ENCODE measurements at regions not wholly inside any gene's neighbourhood (a gene's known extent, or its start where the extent isn't known, plus 50 kb on each side); places are given as distances from the start of the nearest gene placed in this dataset.

DNA sequence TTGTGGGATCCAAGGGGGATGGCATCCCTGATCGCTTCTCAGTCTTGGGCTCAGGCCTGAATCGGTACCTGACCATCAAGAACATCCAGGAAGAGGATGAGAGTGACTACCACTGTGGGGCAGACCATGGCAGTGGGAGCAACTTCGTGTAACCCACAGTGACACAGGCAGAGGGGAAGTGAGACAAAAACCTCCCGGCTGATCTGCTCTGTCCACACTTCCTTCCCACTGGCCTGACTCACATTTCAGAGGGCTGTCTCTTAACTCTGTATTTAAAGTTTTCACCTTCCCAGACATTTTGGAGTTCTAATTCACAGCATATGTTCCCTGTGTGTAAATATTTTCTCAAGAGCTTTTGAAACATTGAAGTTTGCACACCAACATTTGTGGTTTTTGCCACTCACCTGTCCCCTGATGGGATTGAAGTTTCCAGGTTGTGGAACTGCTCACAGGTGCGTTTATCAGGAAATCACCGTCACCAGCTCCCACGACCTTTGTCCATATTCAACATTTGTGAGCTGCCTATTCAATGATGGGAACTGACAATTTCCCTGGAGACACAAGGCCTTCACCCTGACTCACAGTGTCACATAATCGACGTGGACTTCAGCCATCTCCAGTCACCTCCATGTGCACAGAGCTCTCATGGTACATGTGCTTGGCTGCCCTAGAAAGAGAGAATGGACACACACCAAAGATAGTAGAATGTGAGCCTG lies 99.2 kb downstream of the VPREB1 start:
- Histone ChIP-seq H2BK5ac (ENCODE audit: low read depth, low read length, poor library complexity, severe bottlenecking) (no peak overlapping the region), H3K4me1 (ENCODE audit: control insufficient read depth, insufficient read depth, low read length) (no peaks in the 10 kb centered on the region), H3K56ac (ENCODE audit: extremely low read depth, insufficient read depth, low read length) (no peak overlapping the region), H3K27me3 (ENCODE audit: control insufficient read depth, insufficient read depth, low read length) (peaks cover 24% of the 10 kb centered on the region), H3K36me3 (ENCODE audit: control insufficient read depth, insufficient read depth, low read length) (no peaks in the 10 kb centered on the region), H2AK5ac (ENCODE audit: low read depth, low read length) (no peak overlapping the region), H3K4me2 (ENCODE audit: low read depth, low read length) (no peak overlapping the region), H4K5ac (ENCODE audit: low read depth, low read length) (no peak overlapping the region), H3K23ac (ENCODE audit: low read depth, low read length) (no peak overlapping the region), H4K91ac (ENCODE audit: insufficient read depth, low read depth, low read length) (no peak overlapping the region), H2AK9ac (replicated peaks; ENCODE audit: low read depth, low read length, poor library complexity) (no peak overlapping the region), H3K14ac (replicated peaks; ENCODE audit: low read depth, low read length) (no peak overlapping the region), H3K9ac (ENCODE audit: low read depth, low read length) (no peak overlapping the region), H2BK15ac (ENCODE audit: low read depth, low read length) (no peak overlapping the region), H3K9me3 (ENCODE audit: control insufficient read depth, insufficient read depth, low read length) (no peaks in the 10 kb centered on the region), H4K8ac (ENCODE audit: low read depth in 2 of 2, low read length in 2 of 2) (no peak overlapping the region), H3K18ac (ENCODE audit: low read depth, low read length) (no peak overlapping the region), H2BK20ac (ENCODE audit: low read depth, low read length) (no peak overlapping the region), H3K9me1 (ENCODE audit: insufficient read depth, low read length) (no peaks in the 10 kb centered on the region), H2BK120ac (ENCODE audit: low read depth, low read length) (no peak overlapping the region), H3K27ac (ENCODE audit: insufficient read depth, low read length) (no peak overlapping the region), H3K79me1 (ENCODE audit: low read depth in 1 of 2, low read length in 2 of 2) (no peaks in the 10 kb centered on the region), H2AFZ (replicated peaks; ENCODE audit: low read length, poor library complexity) (no peak overlapping the region), H3K4ac (ENCODE audit: low read depth, low read length) (no peak overlapping the region), H4K20me1 (ENCODE audit: insufficient read depth, low read length) (no peaks in the 10 kb centered on the region), H3K4me3 (ENCODE audit: insufficient read depth, low read depth, low read length) (no peak overlapping the region)
- DNase-seq (no peak), ATAC-seq (ENCODE audit: low read depth) (no peak)
- no CpG with 5 or more reads among the region's 9 CpGs for WGBS, 2 experiments (ENCODE audit: extremely low coverage in 2 of 2, insufficient read length in 1 of 2)
- no TSS peak for BruUV-seq (replicated peaks)
- TF ChIP-seq MAFK (IDR thresholded peaks at IDR 0.05; ENCODE audit: low read depth, low read length) = no peak
- TF ChIP-seq MXI1 (IDR thresholded peaks at IDR 0.05; ENCODE audit: borderline replicate concordance, low read depth, low read length) = no peak
- TF ChIP-seq, protein P1, sequence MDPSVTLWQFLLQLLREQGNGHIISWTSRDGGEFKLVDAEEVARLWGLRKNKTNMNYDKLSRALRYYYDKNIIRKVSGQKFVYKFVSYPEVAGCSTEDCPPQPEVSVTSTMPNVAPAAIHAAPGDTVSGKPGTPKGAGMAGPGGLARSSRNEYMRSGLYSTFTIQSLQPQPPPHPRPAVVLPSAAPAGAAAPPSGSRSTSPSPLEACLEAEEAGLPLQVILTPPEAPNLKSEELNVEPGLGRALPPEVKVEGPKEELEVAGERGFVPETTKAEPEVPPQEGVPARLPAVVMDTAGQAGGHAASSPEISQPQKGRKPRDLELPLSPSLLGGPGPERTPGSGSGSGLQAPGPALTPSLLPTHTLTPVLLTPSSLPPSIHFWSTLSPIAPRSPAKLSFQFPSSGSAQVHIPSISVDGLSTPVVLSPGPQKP (IDR thresholded peaks at IDR 0.05; ENCODE audit: borderline replicate concordance, low read depth, low read length) = no peak
- TF ChIP-seq CEBPB (IDR thresholded peaks at IDR 0.05; ENCODE audit: low read depth, low read length) = no peak
- no peak for TF ChIP-seq BHLHE40 (IDR thresholded peaks at IDR 0.05; ENCODE audit: low read depth, low read length)
- no peak for TF ChIP-seq MAZ (IDR thresholded peaks at IDR 0.05; ENCODE audit: borderline replicate concordance, low read depth, low read length)
- no peak for TF ChIP-seq RAD21 (IDR thresholded peaks at IDR 0.05; ENCODE audit: low read length)
- TF ChIP-seq RFX5 (IDR thresholded peaks at IDR 0.05; ENCODE audit: low read depth, low read length) = no peak
- TF ChIP-seq, protein P2, sequence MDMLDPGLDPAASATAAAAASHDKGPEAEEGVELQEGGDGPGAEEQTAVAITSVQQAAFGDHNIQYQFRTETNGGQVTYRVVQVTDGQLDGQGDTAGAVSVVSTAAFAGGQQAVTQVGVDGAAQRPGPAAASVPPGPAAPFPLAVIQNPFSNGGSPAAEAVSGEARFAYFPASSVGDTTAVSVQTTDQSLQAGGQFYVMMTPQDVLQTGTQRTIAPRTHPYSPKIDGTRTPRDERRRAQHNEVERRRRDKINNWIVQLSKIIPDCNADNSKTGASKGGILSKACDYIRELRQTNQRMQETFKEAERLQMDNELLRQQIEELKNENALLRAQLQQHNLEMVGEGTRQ (IDR thresholded peaks at IDR 0.05; ENCODE audit: low read depth, low read length) = no peak
- TF ChIP-seq NFE2L2 (IDR thresholded peaks at IDR 0.05; ENCODE audit: low read depth, low read length) = no peak
- no peak for TF ChIP-seq CTCF (conservative IDR thresholded peaks at IDR 0.05; ENCODE audit: low read depth, low read length)
- no peak for TF ChIP-seq FOS (IDR thresholded peaks at IDR 0.05; ENCODE audit: low read depth, low read length)
- no peak for TF ChIP-seq RCOR1 (IDR thresholded peaks at IDR 0.05; ENCODE audit: insufficient replicate concordance, low read length)
- no peak for TF ChIP-seq CHD1 (IDR thresholded peaks at IDR 0.05; ENCODE audit: low read depth, low read length)
- TF ChIP-seq SMC3 (IDR thresholded peaks at IDR 0.05; ENCODE audit: low read depth, low read length) = no peak
- no peak for TF ChIP-seq POLR2A (IDR thresholded peaks at IDR 0.05; ENCODE audit: low read depth, low read length)
- CTCF ChIA-PET = no interaction called here
- in situ Hi-C loops (cut with MboI; ENCODE audit: low sequenced_read_pairs) = no loop called here
- intact Hi-C loops (cut with micrococcal nuclease) = no loop called here
- dilution Hi-C loops (cut with HindIII; ENCODE audit: low sequenced_read_pairs, unreplicated experiment) = no loop called here
- POLR2A ChIA-PET (ENCODE audit: unreplicated experiment) = no interaction called here

All from IMR-90 (cell line).